K562 (cell line): ENCODE measurements at regions not wholly inside any gene's neighbourhood (a gene's known extent, or its start where the extent isn't known, plus 50 kb on each side); places are given as distances from the start of the nearest gene placed in this dataset.

Experiments used
- ATF1 ChIP-seq, 2 experiments: fragments of 450-650 bp in 1 of 2; IDR thresholded peaks; 2 replicates each; pipeline ENCODE4 v1.6.1; 2016; ENCODE audit warnings: missing compliant biosample characterization in 1 of 2, missing genetic modification characterization in 1 of 2
- BHLHE40 ChIP-seq: IDR thresholded peaks from 2 replicates; pipeline ENCODE4 v1.6.1; 2011; ENCODE audit warnings: low read length, improper control_type of control experiment
- CTCF ChIP-seq, 3 experiments: IDR thresholded peaks in 2 of 3; conservative IDR thresholded peaks in 1 of 3; 2 replicates each; pipeline ENCODE4 v1.5.1; 2011 to 2012; ENCODE audit warnings: low read length in 3 of 3, mild to moderate bottlenecking in 3 of 3, control low read depth in 2 of 3, improper control_type of control experiment in 1 of 3, inconsistent platforms in 1 of 3, low read depth in 1 of 3, mixed read lengths in 1 of 3, moderate library complexity in 1 of 3; ENCODE audit not compliant: insufficient read depth in 2 of 3
- JUND ChIP-seq, 2 experiments: IDR thresholded peaks; 2 replicates in 1 of 2; 3 replicates in 1 of 2; pipeline ENCODE4 v1.6.1; 2011; ENCODE audit warnings: borderline replicate concordance in 2 of 2, low read depth in 2 of 2, low read length in 2 of 2, improper control_type of control experiment in 1 of 2, missing biosample characterization in 1 of 2, missing genetic modification characterization in 1 of 2, missing genetic modification reagents in 1 of 2
- MAX ChIP-seq: sonication (generic); formaldehyde crosslinking; IDR thresholded peaks from 2 replicates; pipeline ENCODE4 v1.9.0; 2022; ENCODE audit warnings: mild to moderate bottlenecking, missing genetic modification reagents
- POLR2A ChIP-seq: fragments of 450-650 bp; conservative IDR thresholded peaks from 2 replicates; pipeline ENCODE4 v1.6.1; 2016
- SIN3A ChIP-seq, 2 experiments: fragments of 150-350 bp in 1 of 2; IDR thresholded peaks; 2 replicates each; pipeline ENCODE4 v1.6.1; 2011 to 2016; ENCODE audit warnings: borderline replicate concordance in 2 of 2, low read depth in 2 of 2, low read length in 2 of 2, mild to moderate bottlenecking in 2 of 2, moderate library complexity in 2 of 2; ENCODE audit not compliant: control insufficient read depth in 1 of 2
- ZNF24 ChIP-seq: fragments of 450-650 bp; IDR thresholded peaks from 2 replicates; pipeline ENCODE4 v1.6.1; 2016
- TF ChIP-seq, protein P1 (sequence below): fragments of 250-450 bp; sonication (Bioruptor Pico); IDR thresholded peaks from 2 replicates; pipeline ENCODE4 v1.4.0; 2020
- TF ChIP-seq, protein P2 (sequence below): fragments of 250-450 bp; sonication (Bioruptor Pico); IDR thresholded peaks from 2 replicates; pipeline ENCODE4 v1.4.0; 2020; ENCODE audit warnings: mild to moderate bottlenecking

GRCh38 chr22:27231266-27231665 lies 570.3 kb downstream of the MN1 start:
- TF ChIP-seq JUND (IDR thresholded peaks at IDR 0.05; ENCODE audit: borderline replicate concordance, low read depth, low read length) = no peak
- no peak for TF ChIP-seq JUND (tag; IDR thresholded peaks at IDR 0.05; ENCODE audit: borderline replicate concordance, low read depth, low read length)
- no peak for TF ChIP-seq ZNF24
- TF ChIP-seq CTCF (IDR thresholded peaks at IDR 0.05 in 2 of 3, conservative IDR thresholded peaks at IDR 0.05 in 1 of 3; ENCODE audit: insufficient read depth in 2 of 3, low read depth in 1 of 3, low read length in 3 of 3) = no peak
- no peak for TF ChIP-seq BHLHE40
- TF ChIP-seq MAX (CRISPR knock-in tag) = no peak
- TF ChIP-seq, protein P1, sequence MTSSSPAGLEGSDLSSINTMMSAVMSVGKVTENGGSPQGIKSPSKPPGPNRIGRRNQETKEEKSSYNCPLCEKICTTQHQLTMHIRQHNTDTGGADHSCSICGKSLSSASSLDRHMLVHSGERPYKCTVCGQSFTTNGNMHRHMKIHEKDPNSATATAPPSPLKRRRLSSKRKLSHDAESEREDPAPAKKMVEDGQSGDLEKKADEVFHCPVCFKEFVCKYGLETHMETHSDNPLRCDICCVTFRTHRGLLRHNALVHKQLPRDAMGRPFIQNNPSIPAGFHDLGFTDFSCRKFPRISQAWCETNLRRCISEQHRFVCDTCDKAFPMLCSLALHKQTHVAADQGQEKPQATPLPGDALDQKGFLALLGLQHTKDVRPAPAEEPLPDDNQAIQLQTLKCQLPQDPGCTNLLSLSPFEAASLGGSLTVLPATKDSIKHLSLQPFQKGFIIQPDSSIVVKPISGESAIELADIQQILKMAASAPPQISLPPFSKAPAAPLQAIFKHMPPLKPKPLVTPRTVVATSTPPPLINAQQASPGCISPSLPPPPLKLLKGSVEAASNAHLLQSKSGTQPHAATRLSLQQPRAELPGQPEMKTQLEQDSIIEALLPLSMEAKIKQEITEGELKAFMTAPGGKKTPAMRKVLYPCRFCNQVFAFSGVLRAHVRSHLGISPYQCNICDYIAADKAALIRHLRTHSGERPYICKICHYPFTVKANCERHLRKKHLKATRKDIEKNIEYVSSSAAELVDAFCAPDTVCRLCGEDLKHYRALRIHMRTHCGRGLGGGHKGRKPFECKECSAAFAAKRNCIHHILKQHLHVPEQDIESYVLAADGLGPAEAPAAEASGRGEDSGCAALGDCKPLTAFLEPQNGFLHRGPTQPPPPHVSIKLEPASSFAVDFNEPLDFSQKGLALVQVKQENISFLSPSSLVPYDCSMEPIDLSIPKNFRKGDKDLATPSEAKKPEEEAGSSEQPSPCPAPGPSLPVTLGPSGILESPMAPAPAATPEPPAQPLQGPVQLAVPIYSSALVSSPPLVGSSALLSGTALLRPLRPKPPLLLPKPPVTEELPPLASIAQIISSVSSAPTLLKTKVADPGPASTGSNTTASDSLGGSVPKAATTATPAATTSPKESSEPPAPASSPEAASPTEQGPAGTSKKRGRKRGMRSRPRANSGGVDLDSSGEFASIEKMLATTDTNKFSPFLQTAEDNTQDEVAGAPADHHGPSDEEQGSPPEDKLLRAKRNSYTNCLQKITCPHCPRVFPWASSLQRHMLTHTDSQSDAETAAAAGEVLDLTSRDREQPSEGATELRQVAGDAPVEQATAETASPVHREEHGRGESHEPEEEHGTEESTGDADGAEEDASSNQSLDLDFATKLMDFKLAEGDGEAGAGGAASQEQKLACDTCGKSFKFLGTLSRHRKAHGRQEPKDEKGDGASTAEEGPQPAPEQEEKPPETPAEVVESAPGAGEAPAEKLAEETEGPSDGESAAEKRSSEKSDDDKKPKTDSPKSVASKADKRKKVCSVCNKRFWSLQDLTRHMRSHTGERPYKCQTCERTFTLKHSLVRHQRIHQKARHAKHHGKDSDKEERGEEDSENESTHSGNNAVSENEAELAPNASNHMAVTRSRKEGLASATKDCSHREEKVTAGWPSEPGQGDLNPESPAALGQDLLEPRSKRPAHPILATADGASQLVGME = no peak
- no peak for TF ChIP-seq SIN3A (IDR thresholded peaks at IDR 0.05; ENCODE audit: borderline replicate concordance in 2 of 2, control insufficient read depth in 1 of 2, low read depth in 2 of 2, low read length in 2 of 2)
- TF ChIP-seq POLR2A = no peak
- TF ChIP-seq, protein P2, sequence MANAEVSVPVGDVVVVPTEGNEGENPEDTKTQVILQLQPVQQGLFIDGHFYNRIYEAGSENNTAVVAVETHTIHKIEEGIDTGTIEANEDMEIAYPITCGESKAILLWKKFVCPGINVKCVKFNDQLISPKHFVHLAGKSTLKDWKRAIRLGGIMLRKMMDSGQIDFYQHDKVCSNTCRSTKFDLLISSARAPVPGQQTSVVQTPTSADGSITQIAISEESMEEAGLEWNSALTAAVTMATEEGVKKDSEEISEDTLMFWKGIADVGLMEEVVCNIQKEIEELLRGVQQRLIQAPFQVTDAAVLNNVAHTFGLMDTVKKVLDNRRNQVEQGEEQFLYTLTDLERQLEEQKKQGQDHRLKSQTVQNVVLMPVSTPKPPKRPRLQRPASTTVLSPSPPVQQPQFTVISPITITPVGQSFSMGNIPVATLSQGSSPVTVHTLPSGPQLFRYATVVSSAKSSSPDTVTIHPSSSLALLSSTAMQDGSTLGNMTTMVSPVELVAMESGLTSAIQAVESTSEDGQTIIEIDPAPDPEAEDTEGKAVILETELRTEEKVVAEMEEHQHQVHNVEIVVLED = no peak
- TF ChIP-seq ATF1 (CRISPR knock-in tag; IDR thresholded peaks at IDR 0.05) = no peak
- TF ChIP-seq ATF1 (tag; IDR thresholded peaks at IDR 0.05) = no peak
